NCI-H748 (cell line): ENCODE measurements at regions not wholly inside any gene's neighbourhood (a gene's known extent, or its start where the extent isn't known, plus 50 kb on each side); places are given as distances from the start of the nearest gene placed in this dataset.
"Not testable (repeated sequence)": the region's sequence is repeated elsewhere in the genome, so short reads cannot be mapped to it uniquely, and the experiment has no call there.

Source experiments
- DNase-seq: peaks from one replicate; lab custom pipeline; 2025; ENCODE audit not compliant: unreplicated experiment; lab: John Stamatoyannopoulos, UW

- not testable (repeated sequence) for DNase-seq
Measured at GRCh38 chr11:49817705-49818430, 134.3 kb upstream of the OR4C13 start.

- DNase-seq, result not testable (repeated sequence)
Measured at GRCh38 chr11:49823188-49823587, 129.0 kb upstream of the OR4C13 start.

GRCh38 chr11:49850541-49850940, 101.7 kb upstream of the OR4C13 start:
- DNase-seq, result not testable (repeated sequence)

GRCh38 chr11:49851511-49851910, 100.7 kb upstream of the OR4C13 start:
- DNase-seq, result peak; percentile 15

GRCh38 chr11:49851971-49852389, 100.2 kb upstream of the OR4C13 start:
- peak; percentile 15 for DNase-seq

GRCh38 chr11:49888875-49889274, 63.3 kb upstream of the OR4C13 start:
- DNase-seq, result not testable (repeated sequence)

GRCh38 chr11:49891910-49892671, 60.1 kb upstream of the OR4C13 start:
- DNase-seq, result peak; percentile 26

GRCh38 chr11:49893442-49893841, 58.7 kb upstream of the OR4C13 start:
- not testable (repeated sequence) for DNase-seq
